HUES6 (cell line): ENCODE measurements at regions not wholly inside any gene's neighbourhood (a gene's known extent, or its start where the extent isn't known, plus 50 kb on each side); places are given as distances from the start of the nearest gene placed in this dataset.

Experiments used
- H3K27ac ChIP-seq: 2 replicates; pipeline ENCODE4 v1.7.0; 2013; ENCODE audit warnings: low read depth, mild to moderate bottlenecking, low read length, inconsistent platforms
- H3K27me3 ChIP-seq: 2 replicates; pipeline ENCODE4 v1.6.1; 2013; ENCODE audit warnings: low read length; ENCODE audit not compliant: control insufficient read depth, insufficient read depth
- H3K36me3 ChIP-seq: 2 replicates; pipeline ENCODE4 v1.6.1; 2013; ENCODE audit warnings: low read length; ENCODE audit not compliant: control insufficient read depth, insufficient read depth
- H3K4me1 ChIP-seq: 2 replicates; pipeline ENCODE4 v1.6.1; 2013; ENCODE audit warnings: low read length; ENCODE audit not compliant: control insufficient read depth, insufficient read depth
- H3K4me3 ChIP-seq: 2 replicates; pipeline ENCODE4 v1.5.1; 2013; ENCODE audit warnings: low read depth, low read length
- H3K9ac ChIP-seq: one replicate; pipeline ENCODE4 v1.6.1; 2013; ENCODE audit warnings: mild to moderate bottlenecking, low read length
- H3K9me3 ChIP-seq: 2 replicates; pipeline ENCODE4 v1.6.1; 2013; ENCODE audit warnings: low read depth, low read length; ENCODE audit not compliant: control insufficient read depth, insufficient read depth

DNA sequence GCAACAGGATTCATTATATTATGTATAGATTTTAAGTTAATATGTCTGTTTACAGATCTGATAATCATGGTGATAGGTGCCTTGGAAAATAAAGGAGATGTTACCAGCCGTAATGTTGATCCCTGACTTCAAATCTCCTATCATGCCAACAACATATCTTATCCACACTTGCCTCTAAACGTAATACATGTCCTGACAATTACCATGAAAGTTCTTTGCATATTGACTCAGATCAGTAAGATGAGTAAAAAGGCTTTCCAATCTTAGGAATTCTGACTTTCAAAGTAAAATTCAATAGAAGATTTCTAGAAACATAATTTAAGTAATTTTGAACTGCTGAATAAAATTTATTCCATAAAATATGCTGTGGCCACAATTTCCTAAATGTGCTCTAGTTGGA lies 513.3 kb downstream of the ANKRD50 start:
- Histone ChIP-seq H3K27ac (no peak overlapping the region), H3K9me3 (no peaks in the 10 kb centered on the region), H3K27me3 (no peaks in the 10 kb centered on the region), H3K4me3 (no peak overlapping the region), H3K4me1 (no peaks in the 10 kb centered on the region), H3K9ac (no peak overlapping the region), H3K36me3 (no peaks in the 10 kb centered on the region)

- Histone ChIP-seq H3K27ac (no peak overlapping the region), H3K9me3 (no peaks in the 10 kb centered on the region), H3K27me3 (no peaks in the 10 kb centered on the region), H3K4me3 (no peak overlapping the region), H3K9ac (no peak overlapping the region), H3K36me3 (no peaks in the 10 kb centered on the region), H3K4me1 (no peaks in the 10 kb centered on the region)
Measured at GRCh38 chr4:124199755-124200154, 512.8 kb downstream of the ANKRD50 start.

GRCh38 chr4:124201636-124202035 lies 510.9 kb downstream of the ANKRD50 start:
- no peaks in the 10 kb centered on the region for H3K9me3 ChIP-seq
- H3K27ac ChIP-seq, result no peak overlapping the region
- H3K36me3 ChIP-seq, result no peaks in the 10 kb centered on the region
- H3K4me1 ChIP-seq, result no peaks in the 10 kb centered on the region
- no peak overlapping the region for H3K9ac ChIP-seq
- H3K4me3 ChIP-seq, result no peak overlapping the region
- no peaks in the 10 kb centered on the region for H3K27me3 ChIP-seq

DNA sequence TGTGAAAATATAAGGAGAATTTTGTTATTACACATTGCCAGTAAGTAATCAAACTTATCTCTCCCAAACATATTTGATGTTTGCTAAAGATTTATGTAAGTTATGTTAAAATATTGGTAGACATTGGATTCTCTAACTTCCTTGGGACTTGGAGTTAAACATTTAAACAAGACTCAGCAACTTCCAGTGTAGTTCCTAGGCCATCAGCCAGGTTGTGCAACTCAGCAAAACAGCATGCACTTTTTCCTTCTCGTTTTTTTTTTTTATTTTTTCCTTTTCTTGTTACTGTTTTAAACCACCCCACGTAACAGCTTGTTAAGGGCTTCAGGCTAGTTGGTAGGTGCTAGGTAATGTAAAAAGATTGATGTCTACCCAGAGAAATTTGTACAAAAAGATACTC lies 510.4 kb downstream of the ANKRD50 start:
- no peak overlapping the region for H3K27ac ChIP-seq
- no peaks in the 10 kb centered on the region for H3K4me1 ChIP-seq
- no peak overlapping the region for H3K4me3 ChIP-seq
- H3K27me3 ChIP-seq, result no peaks in the 10 kb centered on the region
- H3K36me3 ChIP-seq, result no peaks in the 10 kb centered on the region
- no peaks in the 10 kb centered on the region for H3K9me3 ChIP-seq
- H3K9ac ChIP-seq, result no peak overlapping the region

DNA sequence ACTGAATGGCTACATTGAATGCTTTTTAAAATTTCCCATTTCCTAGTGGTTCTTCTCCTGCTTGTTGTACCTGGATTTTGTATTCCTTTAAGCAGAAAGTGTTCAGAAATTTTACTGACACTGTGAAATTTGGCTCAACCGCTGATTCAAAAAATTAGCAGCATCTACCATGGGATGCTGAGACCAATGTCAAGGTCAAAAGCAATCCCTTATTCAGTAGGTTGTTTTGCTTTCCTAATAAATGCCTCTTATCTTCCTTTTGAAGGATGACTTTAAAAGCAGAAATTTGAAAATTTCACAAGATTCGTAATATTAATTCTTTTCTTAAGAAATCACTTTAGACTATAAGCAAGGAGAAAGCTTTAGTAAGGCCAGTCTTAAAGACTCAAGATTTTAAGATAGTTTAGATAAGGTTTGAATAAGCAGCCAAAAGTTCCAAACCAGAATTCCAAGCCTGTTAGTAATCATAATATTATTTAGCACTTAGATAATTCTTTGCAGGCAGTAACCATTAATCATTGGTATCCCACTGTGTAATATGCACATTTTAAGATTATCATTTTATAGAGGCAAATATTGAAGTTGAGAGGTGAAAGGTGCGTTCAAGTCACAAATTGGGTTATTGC lies 508.8 kb downstream of the ANKRD50 start:
- Histone ChIP-seq H3K27ac (no peak overlapping the region), H3K9ac (no peak overlapping the region), H3K36me3 (no peaks in the 10 kb centered on the region), H3K4me1 (no peaks in the 10 kb centered on the region), H3K27me3 (no peaks in the 10 kb centered on the region), H3K4me3 (no peak overlapping the region), H3K9me3 (no peaks in the 10 kb centered on the region)

DNA sequence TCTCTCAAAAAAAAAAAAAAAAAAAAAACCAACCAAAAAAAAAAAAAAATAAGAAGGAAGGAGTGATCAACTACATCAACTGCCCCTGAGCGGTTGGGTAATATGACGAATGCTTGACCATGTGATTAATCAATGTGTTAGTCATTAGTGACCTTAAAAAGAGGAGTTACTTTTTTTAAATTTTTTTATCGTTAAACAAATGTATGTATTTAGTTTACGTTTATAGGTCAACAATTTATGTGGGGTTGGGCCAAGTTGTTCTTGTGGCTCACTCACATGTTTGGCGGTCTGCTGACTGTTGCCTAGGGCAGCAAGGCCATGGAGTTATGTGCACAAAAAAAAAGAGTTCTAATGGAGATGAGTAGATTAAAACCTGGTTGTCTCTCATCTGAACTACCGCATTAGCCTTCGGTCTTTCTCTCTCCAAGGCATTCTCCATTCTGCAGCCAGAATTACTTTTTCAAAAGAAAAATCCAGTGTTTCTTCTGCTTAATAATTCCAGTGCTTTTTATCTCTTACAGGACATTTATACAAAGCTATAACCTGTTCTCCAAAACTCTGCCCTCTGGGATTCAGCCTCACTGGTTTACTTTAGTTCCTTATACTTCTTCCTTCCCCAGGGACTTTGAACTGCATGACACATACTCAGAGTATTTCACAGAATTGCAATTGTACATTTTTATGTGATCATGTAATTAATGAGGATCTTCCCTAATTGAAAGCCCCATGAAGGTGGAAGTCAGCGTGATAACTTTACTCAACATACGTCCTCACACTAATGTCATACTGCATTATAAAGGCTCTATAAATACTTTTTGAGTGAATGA lies 505.5 kb downstream of the ANKRD50 start:
- Histone ChIP-seq H3K27me3 (no peaks in the 10 kb centered on the region), H3K9ac (no peak overlapping the region), H3K9me3 (no peaks in the 10 kb centered on the region), H3K27ac (no peak overlapping the region), H3K4me1 (peaks cover 6% of the 10 kb centered on the region; the same call in 1 of the 2 replicates), H3K4me3 (no peak overlapping the region), H3K36me3 (no peaks in the 10 kb centered on the region)

- Histone ChIP-seq H3K4me1 (peaks cover 14% of the 10 kb centered on the region), H3K9ac (no peak overlapping the region), H3K4me3 (no peak overlapping the region), H3K9me3 (no peaks in the 10 kb centered on the region), H3K36me3 (no peaks in the 10 kb centered on the region), H3K27me3 (no peaks in the 10 kb centered on the region), H3K27ac (no peak overlapping the region)
Measured at GRCh38 chr4:124209211-124209610, 503.3 kb downstream of the ANKRD50 start.

GRCh38 chr4:124209626-124210025 lies 502.9 kb downstream of the ANKRD50 start:
- no peaks in the 10 kb centered on the region for H3K9me3 ChIP-seq
- H3K9ac ChIP-seq, result no peak overlapping the region
- H3K27ac ChIP-seq, result no peak overlapping the region

GRCh38 chr4:124210746-124211145 lies 501.8 kb downstream of the ANKRD50 start:
- peaks cover 14% of the 10 kb centered on the region for H3K4me1 ChIP-seq
- H3K9ac ChIP-seq, result no peak overlapping the region
- no peaks in the 10 kb centered on the region for H3K27me3 ChIP-seq
- no peaks in the 10 kb centered on the region for H3K9me3 ChIP-seq
- H3K36me3 ChIP-seq, result no peaks in the 10 kb centered on the region
- H3K4me3 ChIP-seq, result no peak overlapping the region
- H3K27ac ChIP-seq, result no peak overlapping the region

More at GRCh38 chr4:124209626-124210025, 502.9 kb downstream of the ANKRD50 start:
- no peaks in the 10 kb centered on the region for H3K36me3 ChIP-seq
- H3K4me3 ChIP-seq, result no peak overlapping the region
- no peaks in the 10 kb centered on the region for H3K27me3 ChIP-seq
- H3K4me1 ChIP-seq, result peaks cover 14% of the 10 kb centered on the region

DNA sequence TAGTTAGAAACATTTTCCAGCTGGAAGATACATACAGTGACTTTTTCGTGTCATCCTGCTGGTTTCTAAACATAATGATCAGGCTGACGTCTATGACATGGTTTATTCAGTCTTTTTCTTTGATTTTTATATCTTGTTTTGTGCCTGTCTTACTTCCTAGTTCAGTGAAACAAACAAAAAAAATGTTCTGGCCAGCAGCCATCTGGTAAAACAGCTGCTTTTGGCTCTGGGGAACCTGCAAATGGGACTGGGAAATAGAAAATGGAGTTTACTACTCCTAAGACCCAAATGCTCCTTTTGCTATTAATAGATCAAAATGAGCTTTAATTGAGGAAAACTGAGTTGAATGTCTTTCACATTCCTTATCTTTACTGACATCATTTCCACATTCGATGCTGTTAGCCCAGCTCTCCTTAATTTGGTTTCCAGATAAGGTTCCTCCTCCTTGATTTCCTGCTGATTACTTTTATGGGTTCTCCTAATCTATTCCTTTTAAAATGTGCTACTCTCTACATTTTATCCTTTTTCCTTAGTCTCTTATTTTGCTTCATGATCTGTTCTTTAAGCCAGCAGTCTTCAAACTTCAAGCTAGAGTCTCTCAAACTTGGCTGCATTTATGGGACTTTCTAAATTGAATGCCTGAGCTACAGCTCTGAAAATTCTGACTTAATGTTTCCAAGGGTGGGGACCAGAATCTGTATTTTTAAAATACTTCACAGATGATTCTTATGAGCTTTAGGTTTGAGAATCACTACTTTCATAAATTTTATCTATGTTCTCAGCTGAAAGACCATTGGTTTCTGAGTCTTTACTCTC lies 499.5 kb downstream of the ANKRD50 start:
- Histone ChIP-seq H3K27me3 (no peaks in the 10 kb centered on the region), H3K9ac (peak overlapping the region; percentile 29), H3K4me1 (peaks cover 14% of the 10 kb centered on the region), H3K27ac (peak overlapping the region; percentile 29; the same call in 1 of the 2 replicates), H3K9me3 (no peaks in the 10 kb centered on the region), H3K4me3 (no peak overlapping the region), H3K36me3 (no peaks in the 10 kb centered on the region)

DNA sequence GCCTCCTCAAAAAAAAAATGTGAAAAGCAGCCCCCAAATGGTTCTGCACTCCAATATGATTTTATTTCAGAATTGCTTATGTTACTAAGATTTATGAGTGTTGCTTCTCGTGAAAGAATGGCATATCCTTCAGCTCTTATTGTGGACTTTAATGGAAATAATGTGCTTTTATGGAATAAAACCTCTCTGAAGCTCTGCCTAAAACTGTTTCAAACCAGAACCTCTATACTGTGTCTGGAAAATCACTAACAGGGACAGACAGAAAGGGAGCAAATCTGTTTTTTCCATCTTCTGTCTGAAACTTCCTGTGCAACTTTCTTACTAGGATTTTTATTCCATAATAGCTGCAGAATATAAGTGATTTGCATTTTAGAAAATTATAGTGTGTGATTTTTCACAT lies 493.1 kb downstream of the ANKRD50 start:
- H3K27me3 ChIP-seq, result no peaks in the 10 kb centered on the region
- H3K27ac ChIP-seq, result no peak overlapping the region

More for the DNA sequence above, 493.1 kb downstream of the ANKRD50 start:
- H3K9ac ChIP-seq, result no peak overlapping the region
- no peaks in the 10 kb centered on the region; the same call in 1 of the 2 replicates for H3K4me1 ChIP-seq
- no peaks in the 10 kb centered on the region for H3K36me3 ChIP-seq
- no peak overlapping the region for H3K4me3 ChIP-seq
- no peaks in the 10 kb centered on the region for H3K9me3 ChIP-seq
